Pancreas (tissue), 10 donors: ENCODE measurements at regions not wholly inside any gene's neighbourhood (a gene's known extent, or its start where the extent isn't known, plus 50 kb on each side); places are given as distances from the start of the nearest gene placed in this dataset.

Source experiments
- ATAC-seq, 4 donors: fragments of 200-7000 bp; cut with Tn5 transposase; one replicate each; pipeline versions ENCODE4 v1.8.0 to v1.9.1; 2020; ENCODE audit warnings: mild to moderate bottlenecking in 4 of 4, moderate library complexity in 4 of 4
- DNase-seq, 6 donors: peaks; one replicate each; pipeline ENCODE4 v3.0.0-alpha.2; 2020
- FAIRE-seq: peaks from 2 replicates; lab custom pipeline; 2012; peaks lifted over from hg19 to GRCh38; lab: Jason Lieb, UNC
- H3K27ac ChIP-seq, 4 donors: fragments of 200-600 bp; sonication (generic); 1 replicate in 3 of 4; 2 replicates in 1 of 4; pipeline versions ENCODE4 v1.5.0 to v1.8.0; 2020
- H3K27me3 ChIP-seq, 4 donors: fragments of 200-600 bp; one replicate each; pipeline ENCODE4 v1.8.0; 2021
- H3K36me3 ChIP-seq, 3 donors: fragments of 200-600 bp; sonication (generic) in 1 of 3; one replicate each; pipeline versions ENCODE4 v1.5.0 to v1.8.0; 2020 to 2021
- H3K4me1 ChIP-seq, 3 donors: fragments of 200-600 bp; one replicate each; pipeline ENCODE4 v1.8.0; 2021
- H3K4me3 ChIP-seq, 4 donors: fragments of 200-600 bp; sonication (generic) in 2 of 4; one replicate each; pipeline versions ENCODE4 v1.5.0 to v1.8.0; 2020 to 2021
- H3K9me3 ChIP-seq, 4 donors: fragments of 200-600 bp; one replicate each; pipeline ENCODE4 v1.8.0; 2021
- WGBS, 2 donors: extraction: QIAGEN DNeasy Blood & Tissue Kit; methylation state at CpG; one replicate each; pipeline ENCODE4 v1.1.7; 2013; 5-methylcytosine and 5-hydroxymethylcytosine counted together
- intact Hi-C, 3 donors: fragments of 100-400 bp; cut with DNase I; formaldehyde crosslinking; loops; one replicate each; pipeline versions ENCODE4 v1.11.1 to v1.14.2; 2022
- TF ChIP-seq, protein P1 (sequence below), 4 donors: fragments of 200-600 bp; sonication (generic) in 3 of 4; IDR thresholded peaks; one replicate each; pipeline versions ENCODE4 v1.5.0 to v1.8.0; 2021; ENCODE audit warnings: antibody characterized with exemption in 4 of 4
- donor health status: healthy with polysubstance abuse.
- donor health status: DM: no; HTN: no; CAD: no; lungs with moderate emphysema.
- donor health status: DM: no; HTN: no; CAD: no.
- donor health status: control.
- donor health status: control.
- donor health status: Bipolar disorder and iron deficiency.
- donor health status: DM: yes; HTN: yes; CAD: no.
- donor health status: DM: no; HTN: no; CAD: no.
- donor health status: DM: no; HTN: no; CAD: no.
- donor health status: DM: yes; HTN: yes; CAD: no.

DNA sequence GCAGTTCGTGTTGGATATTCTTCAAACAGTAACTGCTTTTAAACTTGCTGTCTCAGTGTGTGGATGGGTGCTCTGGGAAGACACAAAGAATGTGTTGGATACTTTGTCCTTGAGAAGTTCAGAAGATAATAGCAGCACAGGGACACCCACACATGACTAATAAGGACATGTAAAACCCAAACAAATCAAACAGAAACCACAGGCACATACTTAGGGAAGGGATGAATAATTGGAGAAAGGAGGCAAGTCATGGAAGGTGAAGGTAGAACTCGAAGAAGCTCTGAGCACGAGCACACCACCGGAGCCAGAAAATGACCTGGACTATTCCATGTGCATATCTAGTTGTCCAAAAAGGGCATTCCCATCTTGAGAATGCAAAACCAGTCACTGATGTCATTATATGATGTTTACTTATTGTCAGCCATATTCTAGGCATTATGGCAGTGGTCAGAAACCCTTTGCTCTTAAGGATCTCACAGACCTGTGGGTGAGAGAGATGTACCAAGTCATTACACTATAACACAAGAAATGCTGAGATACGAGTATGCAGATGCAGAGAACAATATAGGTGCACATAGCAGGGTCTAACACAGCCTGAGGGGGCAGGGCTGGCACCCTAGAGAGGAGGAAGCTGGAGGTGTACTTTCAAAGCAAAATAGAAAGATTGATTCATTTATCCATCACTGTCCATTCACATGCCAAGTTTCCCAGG lies 152.9 kb downstream of the PIK3R1 start:
- TF ChIP-seq, protein P1, sequence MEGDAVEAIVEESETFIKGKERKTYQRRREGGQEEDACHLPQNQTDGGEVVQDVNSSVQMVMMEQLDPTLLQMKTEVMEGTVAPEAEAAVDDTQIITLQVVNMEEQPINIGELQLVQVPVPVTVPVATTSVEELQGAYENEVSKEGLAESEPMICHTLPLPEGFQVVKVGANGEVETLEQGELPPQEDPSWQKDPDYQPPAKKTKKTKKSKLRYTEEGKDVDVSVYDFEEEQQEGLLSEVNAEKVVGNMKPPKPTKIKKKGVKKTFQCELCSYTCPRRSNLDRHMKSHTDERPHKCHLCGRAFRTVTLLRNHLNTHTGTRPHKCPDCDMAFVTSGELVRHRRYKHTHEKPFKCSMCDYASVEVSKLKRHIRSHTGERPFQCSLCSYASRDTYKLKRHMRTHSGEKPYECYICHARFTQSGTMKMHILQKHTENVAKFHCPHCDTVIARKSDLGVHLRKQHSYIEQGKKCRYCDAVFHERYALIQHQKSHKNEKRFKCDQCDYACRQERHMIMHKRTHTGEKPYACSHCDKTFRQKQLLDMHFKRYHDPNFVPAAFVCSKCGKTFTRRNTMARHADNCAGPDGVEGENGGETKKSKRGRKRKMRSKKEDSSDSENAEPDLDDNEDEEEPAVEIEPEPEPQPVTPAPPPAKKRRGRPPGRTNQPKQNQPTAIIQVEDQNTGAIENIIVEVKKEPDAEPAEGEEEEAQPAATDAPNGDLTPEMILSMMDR (IDR thresholded peaks at IDR 0.05), result no peak
- no peak for ATAC-seq
- Histone ChIP-seq H3K27me3 (no peaks in the 10 kb centered on the region), H3K4me3 (no peak overlapping the region), H3K4me1 (peaks cover 0 to 4% (median 0%) of the 10 kb centered on the region in 3 donors), H3K27ac (no peak overlapping the region), H3K36me3 (no peaks in the 10 kb centered on the region), H3K9me3 (no peaks in the 10 kb centered on the region)
- 69 to 76% methylated on average over 5 of the region's 5 CpGs for WGBS, 2 donors
- no peak for DNase-seq
- no peak for FAIRE-seq
- intact Hi-C loops, result no loop called here

- DNase-seq, result no peak
- H3K4me1 ChIP-seq, result peaks cover 0 to 4% (median 0%) of the 10 kb centered on the region in 3 donors
- no peak overlapping the region for H3K4me3 ChIP-seq
- no peaks in the 10 kb centered on the region for H3K9me3 ChIP-seq
- 2 to 18% methylated on average over 1 of the region's 1 CpG for WGBS, 2 donors
- no peak overlapping the region for H3K27ac ChIP-seq
- H3K27me3 ChIP-seq, result no peaks in the 10 kb centered on the region
- ATAC-seq, result peak in 2 of 4 donors; percentile 37 to 49
- no peaks in the 10 kb centered on the region for H3K36me3 ChIP-seq
- intact Hi-C loops, result no loop called here
- FAIRE-seq, result no peak
- TF ChIP-seq, protein P1 (IDR thresholded peaks at IDR 0.05), result no peak
Measured at GRCh38 chr5:68369023-68369359, 153.4 kb downstream of the PIK3R1 start.

- Histone ChIP-seq H3K4me1 (peaks cover 0 to 4% (median 0%) of the 10 kb centered on the region in 3 donors), H3K9me3 (no peaks in the 10 kb centered on the region), H3K4me3 (no peak overlapping the region), H3K27me3 (no peaks in the 10 kb centered on the region), H3K27ac (no peak overlapping the region), H3K36me3 (no peaks in the 10 kb centered on the region)
- no peak for ATAC-seq
- TF ChIP-seq, protein P1 (IDR thresholded peaks at IDR 0.05), result no peak
- intact Hi-C loops, result no loop called here
- FAIRE-seq, result no peak
- 81 to 84% methylated on average over 7 of the region's 7 CpGs for WGBS, 2 donors
- no peak for DNase-seq
Measured at GRCh38 chr5:68369457-68370125, 154.0 kb downstream of the PIK3R1 start.

DNA sequence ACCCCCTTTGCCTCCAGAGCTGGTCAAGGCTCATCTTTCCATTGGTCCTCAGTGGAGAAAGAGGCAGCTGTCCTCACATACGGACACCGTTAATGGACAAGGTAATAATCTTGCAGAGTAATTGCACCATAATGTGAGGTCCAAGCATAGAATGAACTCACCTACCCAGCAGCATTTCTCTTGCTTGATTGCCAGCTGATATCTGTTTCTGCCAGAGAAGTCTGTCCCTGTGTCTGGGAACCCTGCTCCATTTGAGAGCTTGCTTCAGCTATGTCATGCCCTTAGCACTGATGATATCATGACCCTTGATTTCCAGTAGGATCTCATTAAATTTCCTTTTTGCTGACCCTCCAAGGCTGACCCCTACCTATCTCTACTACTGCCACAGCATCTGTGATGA lies 154.6 kb downstream of the PIK3R1 start:
- Histone ChIP-seq H3K9me3 (no peaks in the 10 kb centered on the region), H3K4me3 (no peak overlapping the region), H3K4me1 (peaks cover 0 to 4% (median 0%) of the 10 kb centered on the region in 3 donors), H3K27ac (no peak overlapping the region), H3K27me3 (no peaks in the 10 kb centered on the region), H3K36me3 (no peaks in the 10 kb centered on the region)
- no peak for FAIRE-seq
- ATAC-seq, result no peak
- TF ChIP-seq, protein P1 (IDR thresholded peaks at IDR 0.05), result no peak
- 87 to 89% methylated on average over 2 of the region's 2 CpGs for WGBS, 2 donors
- intact Hi-C loops, result no loop called here
- DNase-seq, result no peak

DNA sequence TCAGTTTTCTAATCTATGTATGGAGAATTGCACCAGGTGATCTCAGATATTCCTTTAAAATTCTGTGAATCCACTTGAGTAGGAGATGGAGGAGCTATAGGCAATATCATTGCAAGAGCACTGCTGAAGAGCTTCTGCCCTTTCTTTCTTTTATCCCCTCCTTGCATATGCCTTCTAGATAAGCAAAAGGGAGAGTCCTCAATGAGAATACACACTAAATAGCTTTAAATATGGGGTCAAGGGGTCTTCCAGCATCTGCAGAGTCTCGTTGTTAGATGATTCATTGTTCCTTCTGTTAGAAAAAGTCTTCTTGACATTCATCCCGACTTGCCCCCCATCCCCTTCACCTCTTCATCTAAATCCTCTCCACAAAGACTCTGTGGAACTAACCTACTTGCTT lies 156.1 kb downstream of the PIK3R1 start:
- DNase-seq (no peak), ATAC-seq (no peak), FAIRE-seq (no peak)
- peaks cover 0 to 11% (median 0%) of the 10 kb centered on the region in 3 donors for H3K4me1 ChIP-seq
- intact Hi-C loops, result no loop called here
- no peaks in the 10 kb centered on the region for H3K27me3 ChIP-seq
- H3K36me3 ChIP-seq, result no peaks in the 10 kb centered on the region
- 60 to 73% methylated on average over 2 of the region's 2 CpGs for WGBS, 2 donors
- H3K4me3 ChIP-seq, result no peak overlapping the region
- TF ChIP-seq, protein P1 (IDR thresholded peaks at IDR 0.05), result no peak
- no peaks in the 10 kb centered on the region for H3K9me3 ChIP-seq
- H3K27ac ChIP-seq, result no peak overlapping the region
